Erythroblast (primary cell): ENCODE measurements at regions not wholly inside any gene's neighbourhood (a gene's known extent, or its start where the extent isn't known, plus 50 kb on each side); places are given as distances from the start of the nearest gene placed in this dataset.

Experiments used
- GATA1 ChIP-seq: IDR thresholded peaks from 2 replicates; pipeline ENCODE4 v1.6.1; 2011; ENCODE audit warnings: low read depth, mild to moderate bottlenecking, control low read depth, low read length, moderate library complexity
- POLR2A ChIP-seq: IDR thresholded peaks from 2 replicates; pipeline ENCODE4 v1.6.1; 2011; ENCODE audit warnings: mild to moderate bottlenecking, low read length

- TF ChIP-seq POLR2A (no peak), GATA1 (no peak)
Measured at GRCh38 chr3:25894101-25894500, 104.2 kb downstream of the OXSM start.
